ENCODE measurements at regions not wholly inside any gene's neighbourhood (a gene's known extent, or its start where the extent isn't known, plus 50 kb on each side); places are given as distances from the start of the nearest gene placed in this dataset.
"Not testable (repeated sequence)": the region's sequence is repeated elsewhere in the genome, so short reads cannot be mapped to it uniquely, and the experiment has no call there.

GRCh38 chr6:76574746-76575145 is 502.3 kb upstream of the IMPG1 start:
- no peak for TF ChIP-seq CTCF (IDR thresholded peaks at IDR 0.05; ENCODE audit: borderline replicate concordance, extremely low read depth, low read length, poor library complexity, severe bottlenecking)
- no peak for TF ChIP-seq EZH2 (IDR thresholded peaks at IDR 0.05; ENCODE audit: borderline replicate concordance, low read depth, low read length, severe bottlenecking)
- Histone ChIP-seq H3K27me3 (ENCODE audit: insufficient read depth, low read length, poor library complexity) (no peaks in the 10 kb centered on the region), H3K9ac (ENCODE audit: low read depth, low read length) (no peak overlapping the region), H3K4me1 (ENCODE audit: insufficient read depth, low read length) (no peaks in the 10 kb centered on the region), H3K79me2 (ENCODE audit: insufficient read depth, low read length) (no peaks in the 10 kb centered on the region), H3K4me2 (ENCODE audit: insufficient read depth, low read length) (no peak overlapping the region), H2AFZ (ENCODE audit: low read depth, low read length) (no peak overlapping the region), H3K4me3 (ENCODE audit: low read depth in 1 of 2, low read length in 2 of 2) (no peak overlapping the region), H3K36me3 (ENCODE audit: insufficient read depth, low read length) (no peaks in the 10 kb centered on the region), H4K20me1 (ENCODE audit: insufficient read depth, low read length) (no peaks in the 10 kb centered on the region), H3K27ac (ENCODE audit: low read length) (no peak overlapping the region), H3K9me3 (ENCODE audit: insufficient read depth, low read length, severe bottlenecking) (no peaks in the 10 kb centered on the region)
- no peak for DNase-seq
- no peak for ATAC-seq (ENCODE audit: insufficient read depth, low read depth)

- Histone ChIP-seq H3K4me3 (ENCODE audit: low read depth in 1 of 2, low read length in 2 of 2) (no peak overlapping the region), H3K9me3 (ENCODE audit: insufficient read depth, low read length, severe bottlenecking) (no peaks in the 10 kb centered on the region), H3K36me3 (ENCODE audit: insufficient read depth, low read length) (no peaks in the 10 kb centered on the region), H3K4me2 (ENCODE audit: insufficient read depth, low read length) (no peak overlapping the region), H3K27me3 (ENCODE audit: insufficient read depth, low read length, poor library complexity) (no peaks in the 10 kb centered on the region), H3K79me2 (ENCODE audit: insufficient read depth, low read length) (no peaks in the 10 kb centered on the region), H3K9ac (ENCODE audit: low read depth, low read length) (no peak overlapping the region), H3K4me1 (ENCODE audit: insufficient read depth, low read length) (no peaks in the 10 kb centered on the region), H4K20me1 (ENCODE audit: insufficient read depth, low read length) (no peaks in the 10 kb centered on the region), H3K27ac (ENCODE audit: low read length) (no peak overlapping the region), H2AFZ (ENCODE audit: low read depth, low read length) (no peak overlapping the region)
- TF ChIP-seq CTCF (IDR thresholded peaks at IDR 0.05; ENCODE audit: borderline replicate concordance, extremely low read depth, low read length, poor library complexity, severe bottlenecking) (no peak), EZH2 (IDR thresholded peaks at IDR 0.05; ENCODE audit: borderline replicate concordance, low read depth, low read length, severe bottlenecking) (no peak)
- DNase-seq (no peak), ATAC-seq (ENCODE audit: insufficient read depth, low read depth) (no peak)
Observed at GRCh38 chr6:76565932-76566331, 493.5 kb upstream of the IMPG1 start.

GRCh38 chr6:76562371-76562770 is 489.9 kb upstream of the IMPG1 start:
- not testable (repeated sequence) for H3K27me3 ChIP-seq (ENCODE audit: insufficient read depth, low read length, poor library complexity); H3K79me2 ChIP-seq (ENCODE audit: insufficient read depth, low read length); H3K4me3 ChIP-seq (ENCODE audit: low read depth in 1 of 2, low read length in 2 of 2); H3K4me2 ChIP-seq (ENCODE audit: insufficient read depth, low read length); ATAC-seq (ENCODE audit: insufficient read depth, low read depth); H3K27ac ChIP-seq (ENCODE audit: low read length); H4K20me1 ChIP-seq (ENCODE audit: insufficient read depth, low read length); H2AFZ ChIP-seq (ENCODE audit: low read depth, low read length); H3K9ac ChIP-seq (ENCODE audit: low read depth, low read length); H3K36me3 ChIP-seq (ENCODE audit: insufficient read depth, low read length); H3K4me1 ChIP-seq (ENCODE audit: insufficient read depth, low read length); DNase-seq; H3K9me3 ChIP-seq (ENCODE audit: insufficient read depth, low read length, severe bottlenecking)

GRCh38 chr6:76560851-76561755 is 488.6 kb upstream of the IMPG1 start:
- not testable (repeated sequence) for H3K36me3 ChIP-seq (ENCODE audit: insufficient read depth, low read length); H3K79me2 ChIP-seq (ENCODE audit: insufficient read depth, low read length); H3K4me1 ChIP-seq (ENCODE audit: insufficient read depth, low read length); H3K27me3 ChIP-seq (ENCODE audit: insufficient read depth, low read length, poor library complexity); H4K20me1 ChIP-seq (ENCODE audit: insufficient read depth, low read length); H2AFZ ChIP-seq (ENCODE audit: low read depth, low read length); H3K4me3 ChIP-seq (ENCODE audit: low read depth in 1 of 2, low read length in 2 of 2); H3K9me3 ChIP-seq (ENCODE audit: insufficient read depth, low read length, severe bottlenecking); H3K9ac ChIP-seq (ENCODE audit: low read depth, low read length); DNase-seq; H3K4me2 ChIP-seq (ENCODE audit: insufficient read depth, low read length); H3K27ac ChIP-seq (ENCODE audit: low read length); ATAC-seq (ENCODE audit: insufficient read depth, low read depth)

All from DND-41 (cell line).